DOHH2 (cell line): ENCODE measurements at regions not wholly inside any gene's neighbourhood (a gene's known extent, or its start where the extent isn't known, plus 50 kb on each side); places are given as distances from the start of the nearest gene placed in this dataset.

Experiments used
- EZH2phosphoT487 ChIP-seq: fragments of 200-600 bp; sonication (generic); IDR thresholded peaks from 2 replicates; pipeline ENCODE4 v1.6.1; 2017; ENCODE audit warnings: borderline replicate concordance, mild to moderate bottlenecking, antibody characterized with exemption, low read length, moderate library complexity, mixed read lengths
- TF ChIP-seq, protein P1 (sequence below): fragments of 200-600 bp; sonication (generic); IDR thresholded peaks from one replicate; pipeline ENCODE4 v1.5.1; 2014; ENCODE audit warnings: antibody characterized with exemption, mild to moderate bottlenecking, low read depth, low read length; ENCODE audit not compliant: poor library complexity, severe bottlenecking

DNA sequence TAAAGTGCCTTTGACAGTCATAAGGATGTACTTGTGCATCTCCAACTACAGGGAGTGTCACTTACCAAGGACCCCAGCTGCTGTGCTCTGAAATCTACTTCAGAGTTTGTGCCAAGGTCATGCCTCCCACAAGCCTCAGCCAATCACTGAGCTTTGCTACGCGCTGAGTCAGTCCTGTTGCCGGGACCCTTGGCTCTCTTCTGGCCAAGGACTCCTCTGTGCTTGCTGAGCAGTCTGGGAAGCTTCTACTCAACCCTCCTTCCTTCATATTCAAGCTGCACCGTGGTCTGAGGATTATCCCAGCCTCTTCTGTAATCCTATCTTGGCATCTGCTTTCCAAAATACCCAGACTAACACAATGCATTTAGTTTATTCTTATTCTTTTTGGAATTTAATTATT lies 398.9 kb upstream of the FANCL start:
- TF ChIP-seq, protein P1, sequence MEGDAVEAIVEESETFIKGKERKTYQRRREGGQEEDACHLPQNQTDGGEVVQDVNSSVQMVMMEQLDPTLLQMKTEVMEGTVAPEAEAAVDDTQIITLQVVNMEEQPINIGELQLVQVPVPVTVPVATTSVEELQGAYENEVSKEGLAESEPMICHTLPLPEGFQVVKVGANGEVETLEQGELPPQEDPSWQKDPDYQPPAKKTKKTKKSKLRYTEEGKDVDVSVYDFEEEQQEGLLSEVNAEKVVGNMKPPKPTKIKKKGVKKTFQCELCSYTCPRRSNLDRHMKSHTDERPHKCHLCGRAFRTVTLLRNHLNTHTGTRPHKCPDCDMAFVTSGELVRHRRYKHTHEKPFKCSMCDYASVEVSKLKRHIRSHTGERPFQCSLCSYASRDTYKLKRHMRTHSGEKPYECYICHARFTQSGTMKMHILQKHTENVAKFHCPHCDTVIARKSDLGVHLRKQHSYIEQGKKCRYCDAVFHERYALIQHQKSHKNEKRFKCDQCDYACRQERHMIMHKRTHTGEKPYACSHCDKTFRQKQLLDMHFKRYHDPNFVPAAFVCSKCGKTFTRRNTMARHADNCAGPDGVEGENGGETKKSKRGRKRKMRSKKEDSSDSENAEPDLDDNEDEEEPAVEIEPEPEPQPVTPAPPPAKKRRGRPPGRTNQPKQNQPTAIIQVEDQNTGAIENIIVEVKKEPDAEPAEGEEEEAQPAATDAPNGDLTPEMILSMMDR, result no peak
- TF ChIP-seq EZH2phosphoT487, result no peak
